ENCODE measurements at regions not wholly inside any gene's neighbourhood (a gene's known extent, or its start where the extent isn't known, plus 50 kb on each side); places are given as distances from the start of the nearest gene placed in this dataset.
A peak's percentile ranks its signal among the peaks of the same experiment; 100 is the strongest.

DNA sequence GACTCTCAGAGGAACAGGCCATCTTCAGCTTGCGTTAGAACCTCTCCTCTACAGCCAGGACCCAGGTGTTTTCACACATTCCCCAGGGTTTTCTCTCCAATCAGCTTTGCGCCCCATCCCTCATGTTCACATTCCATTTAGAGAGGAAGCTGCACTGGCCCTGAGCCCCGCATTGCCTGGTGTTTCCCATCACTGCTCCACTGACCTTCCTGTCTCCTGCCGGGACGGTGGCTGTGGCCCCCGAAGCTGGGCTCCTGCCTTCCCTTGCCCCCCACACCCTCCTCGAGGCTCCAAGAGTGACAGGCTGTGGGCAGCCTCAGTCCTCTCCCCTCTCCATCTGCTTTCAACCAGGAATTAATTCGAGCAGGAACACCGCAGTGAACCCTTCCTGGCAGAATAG lies 357.3 kb downstream of the THBS2 start:
- ChIA-PET CTCF (no interaction called here), POLR2A (ENCODE audit: unreplicated experiment) (no interaction called here)
- no TSS peak for BruUV-seq (replicated peaks)

GRCh38 chr6:168895102-168895812 lies 358.4 kb downstream of the THBS2 start:
- Histone ChIP-seq H2AFZ (no peak overlapping the region), H3K4me3 (no peak overlapping the region), H3F3A (ENCODE audit: insufficient read depth, low read depth) (no peaks in the 10 kb centered on the region), H3K4me1 (replicated peaks; ENCODE audit: insufficient read depth) (no peaks in the 10 kb centered on the region), H3K4me2 (peak overlapping the region; percentile 47; the same call in 1 of the 2 replicates), H3K79me2 (ENCODE audit: low read depth) (no peaks in the 10 kb centered on the region), H4K20me1 (ENCODE audit: insufficient read depth) (no peaks in the 10 kb centered on the region; the same call in 1 of the 2 replicates), H3K36me3 (ENCODE audit: low read depth) (no peaks in the 10 kb centered on the region), H3K27ac (no peak overlapping the region), H3K9me3 (ENCODE audit: insufficient read depth, low read depth) (no peaks in the 10 kb centered on the region), H3K27me3 (ENCODE audit: insufficient read depth, low read depth) (peaks cover 75% of the 10 kb centered on the region), H3K9me2 (ENCODE audit: insufficient read depth) (no peaks in the 10 kb centered on the region)
- intact Hi-C loops (cut with micrococcal nuclease; ENCODE audit: unreplicated experiment), result loop anchor here (2.0 to 10.0 kb wide), 3 partner anchors 62 to 1637 kb away; no protein-coding TSS in a partner anchor
- no TSS peak for BruUV-seq (replicated peaks)
- peak; percentile 90 for TF ChIP-seq CTCF (conservative IDR thresholded peaks at IDR 0.05)
- no peak for TF ChIP-seq EZH2 (IDR thresholded peaks at IDR 0.05; ENCODE audit: low read depth)
- peak; percentile 61 to 73 for DNase-seq
- POLR2A ChIA-PET (ENCODE audit: unreplicated experiment), result no interaction called here
- CTCF ChIA-PET, result no interaction called here

More for the DNA sequence above, 357.3 kb downstream of the THBS2 start:
- Histone ChIP-seq H3K27ac (no peak overlapping the region), H3K9me2 (ENCODE audit: insufficient read depth) (no peaks in the 10 kb centered on the region), H3K4me1 (replicated peaks; ENCODE audit: insufficient read depth) (no peaks in the 10 kb centered on the region), H3K36me3 (ENCODE audit: low read depth) (no peaks in the 10 kb centered on the region), H4K20me1 (ENCODE audit: insufficient read depth) (no peaks in the 10 kb centered on the region; the same call in 1 of the 2 replicates), H2AFZ (no peak overlapping the region), H3K9me3 (ENCODE audit: insufficient read depth, low read depth) (no peaks in the 10 kb centered on the region), H3F3A (ENCODE audit: insufficient read depth, low read depth) (no peaks in the 10 kb centered on the region), H3K4me3 (no peak overlapping the region), H3K27me3 (ENCODE audit: insufficient read depth, low read depth) (peaks cover 75% of the 10 kb centered on the region), H3K4me2 (no peak overlapping the region), H3K79me2 (ENCODE audit: low read depth) (no peaks in the 10 kb centered on the region)
- intact Hi-C loops (cut with micrococcal nuclease; ENCODE audit: unreplicated experiment), result loop anchor here (5.0 to 10.0 kb wide), 2 partner anchors 898 to 1636 kb away; no protein-coding TSS in a partner anchor
- no peak for TF ChIP-seq CTCF (conservative IDR thresholded peaks at IDR 0.05)
- TF ChIP-seq EZH2 (IDR thresholded peaks at IDR 0.05; ENCODE audit: low read depth), result no peak
- no peak for DNase-seq

- Histone ChIP-seq H3K79me2 (ENCODE audit: low read depth) (no peaks in the 10 kb centered on the region), H3K36me3 (ENCODE audit: low read depth) (no peaks in the 10 kb centered on the region), H3K4me3 (no peak overlapping the region), H3K4me2 (no peak overlapping the region), H4K20me1 (ENCODE audit: insufficient read depth) (no peaks in the 10 kb centered on the region; the same call in 1 of the 2 replicates), H3K27me3 (ENCODE audit: insufficient read depth, low read depth) (peaks cover 72% of the 10 kb centered on the region), H3K4me1 (replicated peaks; ENCODE audit: insufficient read depth) (no peaks in the 10 kb centered on the region), H3K27ac (no peak overlapping the region), H3K9me3 (ENCODE audit: insufficient read depth, low read depth) (no peaks in the 10 kb centered on the region), H2AFZ (no peak overlapping the region), H3K9me2 (ENCODE audit: insufficient read depth) (no peaks in the 10 kb centered on the region), H3F3A (ENCODE audit: insufficient read depth, low read depth) (no peaks in the 10 kb centered on the region)
- no peak for DNase-seq
- POLR2A ChIA-PET (ENCODE audit: unreplicated experiment), result no interaction called here
- no peak for TF ChIP-seq CTCF (conservative IDR thresholded peaks at IDR 0.05)
- no peak for TF ChIP-seq EZH2 (IDR thresholded peaks at IDR 0.05; ENCODE audit: low read depth)
- BruUV-seq (replicated peaks), result no TSS peak
- intact Hi-C loops (cut with micrococcal nuclease; ENCODE audit: unreplicated experiment), result loop anchor here (10.0 kb wide), 1 partner anchor 903 kb away; no protein-coding TSS in a partner anchor
- CTCF ChIA-PET, result no interaction called here
Measured at GRCh38 chr6:168892031-168892430, 361.6 kb downstream of the THBS2 start.
